HTR-8/SVneo (cell line): ENCODE measurements at regions not wholly inside any gene's neighbourhood (a gene's known extent, or its start where the extent isn't known, plus 50 kb on each side); places are given as distances from the start of the nearest gene placed in this dataset.
A peak's percentile ranks its signal among the peaks of the same experiment; 100 is the strongest.
"Not testable (repeated sequence)": the region's sequence is repeated elsewhere in the genome, so short reads cannot be mapped to it uniquely, and the experiment has no call there.

ENCODE experiments used
- DNase-seq: peaks from one replicate; pipeline ENCODE4 v3.0.0; 2011; ENCODE audit warnings: low spot score, mixed read lengths; ENCODE audit not compliant: insufficient read length
- FAIRE-seq: peaks from 2 replicates; lab custom pipeline; 2011; peaks lifted over from hg19 to GRCh38; lab: Jason Lieb, UNC

- DNase-seq, result no peak
- no peak for FAIRE-seq
Measured at GRCh38 chr22:22772883-22773282, 114.7 kb upstream of the IGLL5 start.

- no peak for DNase-seq
- FAIRE-seq, result no peak
Measured at GRCh38 chr22:22773427-22773826, 114.2 kb upstream of the IGLL5 start.

- DNase-seq (no peak), FAIRE-seq (no peak)
Measured at GRCh38 chr22:22773979-22774604, 113.5 kb upstream of the IGLL5 start.

GRCh38 chr22:22774762-22775161 lies 112.9 kb upstream of the IGLL5 start:
- FAIRE-seq, DNase-seq: not testable (repeated sequence)

GRCh38 chr22:22776121-22776520 lies 111.5 kb upstream of the IGLL5 start:
- no peak for DNase-seq
- no peak for FAIRE-seq

GRCh38 chr22:22779213-22779612 lies 108.4 kb upstream of the IGLL5 start:
- DNase-seq (no peak), FAIRE-seq (no peak)

GRCh38 chr22:22783575-22783974 lies 104.0 kb upstream of the IGLL5 start:
- FAIRE-seq, result no peak
- no peak for DNase-seq

GRCh38 chr22:22784249-22785039 lies 103.2 kb upstream of the IGLL5 start:
- no peak for DNase-seq
- no peak for FAIRE-seq

GRCh38 chr22:22785316-22786065 lies 102.1 kb upstream of the IGLL5 start:
- no peak for FAIRE-seq
- DNase-seq, result no peak

GRCh38 chr22:22786301-22787115 lies 101.1 kb upstream of the IGLL5 start:
- no peak for DNase-seq
- no peak for FAIRE-seq

- no peak for FAIRE-seq
- no peak for DNase-seq
Measured at GRCh38 chr22:22787151-22787550, 100.5 kb upstream of the IGLL5 start.

GRCh38 chr22:22787786-22788459 lies 99.7 kb upstream of the IGLL5 start:
- FAIRE-seq (no peak), DNase-seq (peak; percentile 11)

GRCh38 chr22:22788460-22789037 lies 99.1 kb upstream of the IGLL5 start:
- DNase-seq, result no peak
- FAIRE-seq, result no peak

GRCh38 chr22:22789233-22789921 lies 98.2 kb upstream of the IGLL5 start:
- FAIRE-seq (no peak), DNase-seq (no peak)

GRCh38 chr22:22789922-22790845 lies 97.4 kb upstream of the IGLL5 start:
- FAIRE-seq (no peak), DNase-seq (no peak)

GRCh38 chr22:22791438-22792181 lies 96.0 kb upstream of the IGLL5 start:
- FAIRE-seq, result no peak
- DNase-seq, result no peak

GRCh38 chr22:22792205-22792786 lies 95.3 kb upstream of the IGLL5 start:
- DNase-seq, FAIRE-seq: not testable (repeated sequence)
